ENCODE measurements at regions not wholly inside any gene's neighbourhood (a gene's known extent, or its start where the extent isn't known, plus 50 kb on each side); places are given as distances from the start of the nearest gene placed in this dataset.
A peak's percentile ranks its signal among the peaks of the same experiment; 100 is the strongest.

- DNase-seq: no peak
- Histone ChIP-seq H3K9me3 (no peaks in the 10 kb centered on the region), H3K27me3 (no peaks in the 10 kb centered on the region), H3K36me3 (replicated peaks in 1 of 2; ENCODE audit: insufficient read depth in 1 of 2, low read depth in 2 of 2) (no peaks in the 10 kb centered on the region), H3K4me1 (peaks cover 42% of the 10 kb centered on the region), H3K27ac (no peak overlapping the region), H3K4me3 (no peak overlapping the region)
- TF ChIP-seq POLR2A (IDR thresholded peaks at IDR 0.05): no peak
- TF ChIP-seq CTCF (IDR thresholded peaks at IDR 0.05): no peak
- intact Hi-C loops (cut with DNase I): no loop called here
- no peak for ATAC-seq
- WGBS, 2 donors: 74 to 86% methylated on average over 5 of the region's 5 CpGs
Measured at GRCh38 chr6:144353871-144354314, 68.8 kb downstream of the UTRN start.

GRCh38 chr6:144359783-144360182 lies 74.6 kb downstream of the UTRN start:
- intact Hi-C loops (cut with DNase I): no loop called here
- H3K27me3 ChIP-seq: no peaks in the 10 kb centered on the region
- H3K4me1 ChIP-seq: peaks cover 43% of the 10 kb centered on the region
- ATAC-seq (no peak), DNase-seq (no peak)
- TF ChIP-seq POLR2A (IDR thresholded peaks at IDR 0.05): no peak
- TF ChIP-seq CTCF (IDR thresholded peaks at IDR 0.05): no peak
- H3K27ac ChIP-seq: peak overlapping the region in 2 of 4 donors; percentile 19 to 79
- 60 to 76% methylated on average over 1 of the region's 1 CpG for WGBS, 2 donors
- H3K36me3 ChIP-seq (replicated peaks in 1 of 2; ENCODE audit: insufficient read depth in 1 of 2, low read depth in 2 of 2): no peaks in the 10 kb centered on the region
- no peak overlapping the region for H3K4me3 ChIP-seq
- H3K9me3 ChIP-seq: no peaks in the 10 kb centered on the region

- intact Hi-C loops (cut with DNase I): no loop called here
- peaks cover 44% of the 10 kb centered on the region for H3K4me1 ChIP-seq
- WGBS, 2 donors: 80 to 87% methylated on average over 4 of the region's 4 CpGs
Measured at GRCh38 chr6:144360401-144360800, 75.3 kb downstream of the UTRN start.

GRCh38 chr6:144361016-144361415 lies 75.9 kb downstream of the UTRN start:
- no peak for ATAC-seq
- TF ChIP-seq POLR2A (IDR thresholded peaks at IDR 0.05): no peak
- TF ChIP-seq CTCF (IDR thresholded peaks at IDR 0.05): no peak
- no peak for DNase-seq
- H3K9me3 ChIP-seq: no peaks in the 10 kb centered on the region
- H3K4me3 ChIP-seq: no peak overlapping the region
- H3K36me3 ChIP-seq (replicated peaks in 1 of 2; ENCODE audit: insufficient read depth in 1 of 2, low read depth in 2 of 2): no peaks in the 10 kb centered on the region
- intact Hi-C loops (cut with DNase I): no loop called here
- WGBS, 2 donors: 41 to 53% methylated on average over 1 of the region's 1 CpG
- peak overlapping the region in 3 of 4 donors; percentile 19 to 82 (median 79) for H3K27ac ChIP-seq
- no peaks in the 10 kb centered on the region for H3K27me3 ChIP-seq
- peaks cover 44% of the 10 kb centered on the region for H3K4me1 ChIP-seq

More at GRCh38 chr6:144360401-144360800, 75.3 kb downstream of the UTRN start:
- Histone ChIP-seq H3K27ac (peak overlapping the region in 3 of 4 donors; percentile 19 to 82 (median 79)), H3K4me3 (no peak overlapping the region), H3K9me3 (no peaks in the 10 kb centered on the region), H3K36me3 (replicated peaks in 1 of 2; ENCODE audit: insufficient read depth in 1 of 2, low read depth in 2 of 2) (no peaks in the 10 kb centered on the region), H3K27me3 (no peaks in the 10 kb centered on the region)
- TF ChIP-seq CTCF (IDR thresholded peaks at IDR 0.05) (no peak), POLR2A (IDR thresholded peaks at IDR 0.05) (no peak)
- DNase-seq (no peak), ATAC-seq (no peak)
